Fibroblast of pulmonary artery (primary cell): ENCODE measurements at regions not wholly inside any gene's neighbourhood (a gene's known extent, or its start where the extent isn't known, plus 50 kb on each side); places are given as distances from the start of the nearest gene placed in this dataset.

ENCODE experiments used
- DNase-seq: peaks from one replicate; pipeline ENCODE4 v3.0.0-alpha.2; 2010; ENCODE audit warnings: low read depth
- H3K4me3 ChIP-seq: replicated peaks from 2 replicates; pipeline ENCODE4 v1.5.1; 2011; ENCODE audit warnings: low read depth, mild to moderate bottlenecking, control low read depth, low read length, moderate library complexity
- CTCF ChIP-seq: IDR thresholded peaks from 2 replicates; pipeline ENCODE4 v1.5.1; 2011; ENCODE audit warnings: mild to moderate bottlenecking, control low read depth, low read length, inconsistent platforms; ENCODE audit errors: missing control alignments

GRCh38 chr6:74087899-74088298 is 391.9 kb downstream of the CD109 start:
- TF ChIP-seq CTCF, result peak; percentile 9
- peak; percentile 46 for DNase-seq
- no peak overlapping the region for H3K4me3 ChIP-seq

DNA sequence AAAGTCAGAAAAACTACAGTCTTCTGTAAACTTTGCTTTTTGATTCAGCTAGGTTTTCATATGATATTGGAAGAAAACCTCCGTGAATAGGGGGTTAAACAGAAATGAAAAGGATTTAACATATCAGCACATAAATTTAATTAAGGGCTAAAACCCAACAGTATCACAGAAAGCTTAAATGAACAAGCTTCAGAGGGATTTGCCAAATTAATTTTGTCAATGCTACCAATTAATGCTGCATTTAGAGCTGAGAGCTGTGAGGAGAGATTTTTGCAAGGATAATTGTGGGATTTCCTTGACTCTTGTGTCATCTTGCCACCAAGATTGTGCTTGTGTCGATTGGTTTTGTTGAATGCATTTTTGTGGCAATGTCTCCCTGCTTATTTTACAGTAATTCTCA is 379.9 kb downstream of the CD109 start:
- TF ChIP-seq CTCF, result no peak

GRCh38 chr6:74075323-74075722 is 379.3 kb downstream of the CD109 start:
- peak; percentile 58 for DNase-seq
- H3K4me3 ChIP-seq, result no peak overlapping the region
- TF ChIP-seq CTCF, result no peak

More for the DNA sequence above, 379.9 kb downstream of the CD109 start:
- no peak overlapping the region for H3K4me3 ChIP-seq
- DNase-seq, result no peak

DNA sequence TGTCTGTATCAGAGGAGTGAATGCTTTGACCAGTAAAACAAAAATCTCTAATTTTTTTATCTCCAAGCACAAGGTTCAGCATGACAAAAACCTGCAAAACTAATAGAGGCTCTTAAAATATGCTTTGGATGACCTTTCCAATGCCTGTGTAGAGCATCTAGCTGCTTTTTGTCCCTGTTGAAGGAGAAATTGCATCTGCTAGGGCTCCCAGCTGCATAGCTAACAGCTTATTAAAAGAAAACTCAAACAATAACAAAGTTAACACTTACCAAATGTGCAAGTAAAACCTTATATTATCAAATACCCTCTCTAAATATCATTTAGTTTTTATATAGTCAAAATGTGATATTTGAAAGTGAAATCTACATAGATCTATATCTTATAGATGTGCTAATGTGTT is 378.6 kb downstream of the CD109 start:
- no peak overlapping the region for H3K4me3 ChIP-seq
- no peak for DNase-seq
- no peak for TF ChIP-seq CTCF

- DNase-seq, result no peak
- TF ChIP-seq CTCF, result no peak
- H3K4me3 ChIP-seq, result no peak overlapping the region
Measured at GRCh38 chr6:74073999-74074398, 378.0 kb downstream of the CD109 start.

DNA sequence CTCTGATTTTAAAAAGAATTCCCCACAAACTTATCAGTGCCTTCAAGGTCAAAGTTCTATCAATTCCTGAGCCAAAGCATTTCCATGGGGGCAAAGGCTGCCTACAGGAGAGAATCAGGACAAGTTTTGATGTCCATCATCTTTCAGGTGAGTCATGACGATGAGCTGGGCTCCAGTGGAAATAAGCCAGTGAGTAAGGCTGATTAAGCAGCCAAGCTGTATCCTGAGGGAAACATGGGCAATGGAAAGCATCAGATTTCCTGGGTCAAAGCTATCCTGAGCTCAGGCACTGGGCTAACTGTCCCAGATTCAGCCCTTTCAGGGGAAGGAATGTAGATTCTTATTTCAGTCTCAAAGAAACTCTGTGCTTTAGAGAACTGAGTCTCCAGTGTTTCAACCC is 377.4 kb downstream of the CD109 start:
- peak; percentile 20 for DNase-seq
- TF ChIP-seq CTCF, result no peak
- no peak overlapping the region for H3K4me3 ChIP-seq

GRCh38 chr6:74071214-74071613 is 375.2 kb downstream of the CD109 start:
- no peak for TF ChIP-seq CTCF
- DNase-seq, result no peak
- no peak overlapping the region for H3K4me3 ChIP-seq
